Skeletal muscle tissue (tissue), 3 donors: ENCODE measurements at regions not wholly inside any gene's neighbourhood (a gene's known extent, or its start where the extent isn't known, plus 50 kb on each side); places are given as distances from the start of the nearest gene placed in this dataset.

Experiments
- H3K27ac ChIP-seq: one replicate; pipeline ENCODE4 v1.7.0; 2013; ENCODE audit warnings: mild to moderate bottlenecking, low read depth, low read length, inconsistent platforms
- H3K27me3 ChIP-seq, 3 donors: one replicate each; pipeline ENCODE4 v1.7.0; 2013; ENCODE audit warnings: low read length in 3 of 3; ENCODE audit not compliant: control insufficient read depth in 3 of 3, insufficient read depth in 3 of 3
- H3K36me3 ChIP-seq, 3 donors: one replicate each; pipeline ENCODE4 v1.7.0; 2013; ENCODE audit warnings: low read length in 3 of 3; ENCODE audit not compliant: control insufficient read depth in 3 of 3, insufficient read depth in 3 of 3
- H3K4me1 ChIP-seq, 3 donors: one replicate each; pipeline ENCODE4 v1.7.0; 2013; ENCODE audit warnings: low read length in 3 of 3, mild to moderate bottlenecking in 3 of 3; ENCODE audit not compliant: control insufficient read depth in 3 of 3, insufficient read depth in 3 of 3
- H3K4me3 ChIP-seq, 3 donors: one replicate each; pipeline ENCODE4 v1.7.0; 2013; ENCODE audit warnings: low read length in 3 of 3
- H3K9ac ChIP-seq, 3 donors: one replicate each; pipeline ENCODE4 v1.7.0; 2013; ENCODE audit warnings: low read length in 3 of 3, mild to moderate bottlenecking in 3 of 3, moderate library complexity in 2 of 3, low read depth in 1 of 3
- H3K9me3 ChIP-seq, 3 donors: one replicate each; pipeline ENCODE4 v1.7.0; 2013; ENCODE audit warnings: low read length in 3 of 3; ENCODE audit not compliant: control insufficient read depth in 3 of 3
- donor health status: Osteomylitis.

GRCh38 chr1:10892138-10893065 lies 96.0 kb upstream of the CASZ1 start:
- Histone ChIP-seq H3K4me3 (no peak overlapping the region), H3K9me3 (no peaks in the 10 kb centered on the region), H3K9ac (no peak overlapping the region), H3K36me3 (no peaks in the 10 kb centered on the region), H3K27me3 (peaks cover 28 to 38% (median 37%) of the 10 kb centered on the region in 3 donors), H3K4me1 (no peaks in the 10 kb centered on the region), H3K27ac (no peak overlapping the region)

DNA sequence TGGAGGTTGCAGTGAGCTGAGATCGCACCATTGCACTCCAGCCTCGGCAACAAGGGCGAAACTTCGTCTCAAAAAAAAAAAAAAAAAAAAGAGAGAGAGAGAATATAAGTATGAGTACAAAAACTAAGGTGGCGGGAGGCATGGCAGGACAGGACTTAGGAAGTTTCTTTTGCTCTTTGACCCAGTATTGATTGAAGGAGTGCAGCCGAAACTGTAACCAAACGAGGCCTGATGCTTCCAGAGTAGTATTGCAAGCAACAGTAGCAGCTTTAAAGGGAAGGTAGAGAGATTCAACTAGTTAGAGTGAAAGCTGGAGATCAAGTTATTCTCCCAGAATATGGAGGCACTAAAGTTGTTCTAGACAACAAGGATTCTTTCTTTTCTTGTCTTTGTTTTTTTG lies 99.2 kb upstream of the CASZ1 start:
- Histone ChIP-seq H3K9ac (no peak overlapping the region), H3K27ac (no peak overlapping the region), H3K27me3 (peaks cover 8 to 38% (median 30%) of the 10 kb centered on the region in 3 donors), H3K4me3 (no peak overlapping the region), H3K36me3 (no peaks in the 10 kb centered on the region), H3K4me1 (no peaks in the 10 kb centered on the region), H3K9me3 (no peaks in the 10 kb centered on the region)

DNA sequence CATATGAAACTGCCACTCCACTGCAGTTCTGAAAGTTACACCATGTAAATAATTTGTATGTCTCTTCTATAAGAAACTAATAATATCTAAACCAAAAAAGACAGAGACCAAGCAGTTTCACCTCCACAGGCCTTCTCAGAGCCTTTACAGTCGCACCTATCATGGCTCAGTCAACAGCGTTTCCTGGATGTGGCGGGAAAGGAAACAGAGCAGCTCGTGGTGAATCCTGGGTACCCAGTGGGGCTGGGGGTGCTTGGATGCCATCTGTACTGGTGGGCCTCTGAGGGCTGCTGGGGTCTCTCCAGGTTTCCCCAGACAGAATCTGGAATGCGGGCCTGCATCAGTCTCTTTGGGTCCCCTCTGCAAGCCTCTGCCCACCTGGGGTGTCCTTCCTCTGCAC lies 100.2 kb upstream of the CASZ1 start:
- Histone ChIP-seq H3K9ac (no peak overlapping the region), H3K36me3 (no peaks in the 10 kb centered on the region), H3K9me3 (no peaks in the 10 kb centered on the region), H3K4me3 (no peak overlapping the region), H3K27me3 (peaks cover 0 to 37% (median 26%) of the 10 kb centered on the region in 3 donors), H3K4me1 (no peaks in the 10 kb centered on the region), H3K27ac (no peak overlapping the region)

- no peaks in the 10 kb centered on the region for H3K36me3 ChIP-seq
- peaks cover 0 to 32% (median 21%) of the 10 kb centered on the region in 3 donors for H3K27me3 ChIP-seq
- H3K4me1 ChIP-seq, result no peaks in the 10 kb centered on the region
- H3K4me3 ChIP-seq, result no peak overlapping the region
- no peaks in the 10 kb centered on the region for H3K9me3 ChIP-seq
- no peak overlapping the region for H3K9ac ChIP-seq
- no peak overlapping the region for H3K27ac ChIP-seq
Observed at GRCh38 chr1:10897321-10897980, 101.0 kb upstream of the CASZ1 start.

- Histone ChIP-seq H3K36me3 (no peaks in the 10 kb centered on the region), H3K4me1 (no peaks in the 10 kb centered on the region), H3K27me3 (peaks cover 0 to 32% (median 21%) of the 10 kb centered on the region in 3 donors), H3K9me3 (no peaks in the 10 kb centered on the region), H3K4me3 (no peak overlapping the region), H3K27ac (no peak overlapping the region), H3K9ac (no peak overlapping the region)
Observed at GRCh38 chr1:10897981-10898728, 101.7 kb upstream of the CASZ1 start.

DNA sequence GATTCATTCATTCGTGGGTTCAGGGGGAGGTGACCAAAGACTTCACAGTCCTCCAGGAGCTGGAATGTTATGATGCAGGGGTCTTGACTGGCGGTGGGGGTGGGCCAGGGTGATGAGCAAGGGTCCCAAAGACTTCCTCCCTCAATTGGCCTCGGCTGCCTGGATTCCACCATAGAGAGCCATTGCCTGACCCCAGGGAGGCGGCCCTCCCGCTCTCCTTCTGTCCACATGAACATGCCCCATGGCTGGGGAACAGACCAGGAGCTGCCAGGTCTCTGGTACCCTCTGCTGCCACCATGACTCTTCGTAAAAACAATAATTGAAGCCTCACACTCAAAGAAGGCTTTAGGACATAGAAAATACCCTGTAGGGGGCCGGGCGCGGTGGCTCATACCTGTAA lies 102.5 kb upstream of the CASZ1 start:
- peaks cover 0 to 39% (median 21%) of the 10 kb centered on the region in 3 donors for H3K27me3 ChIP-seq

GRCh38 chr1:10899490-10900250 lies 103.2 kb upstream of the CASZ1 start:
- Histone ChIP-seq H3K27me3 (peaks cover 0 to 45% (median 26%) of the 10 kb centered on the region in 3 donors), H3K9ac (no peak overlapping the region), H3K27ac (no peak overlapping the region), H3K4me1 (no peaks in the 10 kb centered on the region), H3K4me3 (no peak overlapping the region), H3K36me3 (no peaks in the 10 kb centered on the region), H3K9me3 (no peaks in the 10 kb centered on the region)

More for the DNA sequence above, 102.5 kb upstream of the CASZ1 start:
- no peak overlapping the region for H3K4me3 ChIP-seq
- no peaks in the 10 kb centered on the region for H3K9me3 ChIP-seq
- H3K4me1 ChIP-seq, result no peaks in the 10 kb centered on the region
- H3K36me3 ChIP-seq, result no peaks in the 10 kb centered on the region
- no peak overlapping the region for H3K9ac ChIP-seq
- no peak overlapping the region for H3K27ac ChIP-seq

- no peak overlapping the region for H3K27ac ChIP-seq
- H3K4me1 ChIP-seq, result no peaks in the 10 kb centered on the region
- H3K9me3 ChIP-seq, result no peaks in the 10 kb centered on the region
- no peak overlapping the region for H3K9ac ChIP-seq
- peaks cover 0 to 45% (median 26%) of the 10 kb centered on the region in 3 donors for H3K27me3 ChIP-seq
- H3K4me3 ChIP-seq, result no peak overlapping the region
- H3K36me3 ChIP-seq, result no peaks in the 10 kb centered on the region
Observed at GRCh38 chr1:10900251-10900651, 103.8 kb upstream of the CASZ1 start.

- H3K9me3 ChIP-seq, result no peaks in the 10 kb centered on the region
- no peaks in the 10 kb centered on the region for H3K36me3 ChIP-seq
- H3K27me3 ChIP-seq, result peaks cover 0 to 45% (median 26%) of the 10 kb centered on the region in 3 donors
- no peak overlapping the region for H3K4me3 ChIP-seq
- H3K27ac ChIP-seq, result no peak overlapping the region
- H3K4me1 ChIP-seq, result no peaks in the 10 kb centered on the region
- no peak overlapping the region for H3K9ac ChIP-seq
Observed at GRCh38 chr1:10900691-10901090, 104.2 kb upstream of the CASZ1 start.
